Limb (tissue), 2 donors: ENCODE measurements at regions not wholly inside any gene's neighbourhood (a gene's known extent, or its start where the extent isn't known, plus 50 kb on each side); places are given as distances from the start of the nearest gene placed in this dataset.
"Not testable (repeated sequence)": the region's sequence is repeated elsewhere in the genome, so short reads cannot be mapped to it uniquely, and the experiment has no call there.

ENCODE experiments used
- DNase-seq, 2 donors: peaks; one replicate each; pipeline ENCODE4 v3.0.0-alpha.2; 2016; ENCODE audit errors: extremely low spot score in 2 of 2

DNA sequence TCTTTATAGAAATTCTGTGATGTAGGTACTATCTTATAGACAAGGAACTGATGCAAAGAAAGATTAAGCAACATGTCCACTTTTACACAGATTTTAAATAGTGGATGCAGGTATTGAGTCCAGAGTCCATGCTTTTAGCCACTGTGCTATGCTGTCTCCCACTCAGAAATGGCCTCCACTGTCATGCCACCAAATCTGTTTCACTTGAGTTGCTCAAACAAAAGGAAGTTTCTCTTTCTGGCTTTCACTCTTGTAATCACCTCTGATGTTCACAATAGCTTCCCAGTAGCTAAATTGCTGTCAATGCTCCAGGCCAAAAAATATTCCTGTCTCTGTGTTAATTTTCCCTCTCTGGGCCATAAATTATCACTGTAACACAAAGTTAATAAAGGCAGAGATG is 77.0 kb upstream of the RASA1 start:
- DNase-seq: no peak

DNA sequence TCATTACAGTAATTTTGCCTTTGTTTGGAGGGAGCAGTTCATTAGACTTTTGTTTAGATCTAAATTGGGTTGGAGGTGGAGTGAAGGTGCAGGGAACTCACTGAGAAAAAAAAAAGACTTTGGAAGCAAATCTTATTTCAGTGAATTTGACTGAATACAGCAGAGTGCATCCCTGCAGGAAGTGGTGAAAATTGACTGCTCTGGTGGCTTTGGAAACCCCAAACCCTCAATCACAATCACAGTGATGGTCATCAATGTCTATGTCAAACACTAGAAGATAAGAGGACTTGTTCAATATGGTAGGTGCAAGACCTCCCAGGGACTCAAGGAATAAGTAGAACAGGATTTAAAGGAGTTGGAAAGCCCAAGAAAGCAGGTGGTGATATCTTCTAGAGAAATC is 76.0 kb upstream of the RASA1 start:
- DNase-seq: no peak

DNA sequence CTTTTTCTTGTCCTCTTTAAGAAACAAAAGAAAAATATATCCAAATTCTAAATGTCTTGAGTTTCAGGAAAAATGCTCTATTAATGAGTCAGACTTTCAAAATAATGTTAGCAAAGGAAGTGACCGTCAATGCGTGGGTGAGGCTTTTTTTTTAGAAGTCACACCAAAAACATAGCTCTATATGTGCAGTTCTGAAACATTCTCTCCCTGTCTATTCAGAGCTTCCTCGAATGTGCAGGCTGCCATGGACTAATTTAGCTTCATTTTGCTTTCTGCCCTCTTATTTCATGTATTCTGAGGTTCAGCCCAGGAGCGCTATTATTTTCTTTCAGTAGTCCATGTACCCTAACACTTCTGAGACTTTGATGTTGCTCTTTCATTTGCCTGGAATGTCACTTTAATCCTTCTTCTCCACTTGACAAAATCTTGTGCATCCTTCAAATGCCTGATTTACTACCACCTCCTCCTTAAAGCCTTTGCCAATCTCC is 72.5 kb upstream of the RASA1 start:
- DNase-seq: no peak

DNA sequence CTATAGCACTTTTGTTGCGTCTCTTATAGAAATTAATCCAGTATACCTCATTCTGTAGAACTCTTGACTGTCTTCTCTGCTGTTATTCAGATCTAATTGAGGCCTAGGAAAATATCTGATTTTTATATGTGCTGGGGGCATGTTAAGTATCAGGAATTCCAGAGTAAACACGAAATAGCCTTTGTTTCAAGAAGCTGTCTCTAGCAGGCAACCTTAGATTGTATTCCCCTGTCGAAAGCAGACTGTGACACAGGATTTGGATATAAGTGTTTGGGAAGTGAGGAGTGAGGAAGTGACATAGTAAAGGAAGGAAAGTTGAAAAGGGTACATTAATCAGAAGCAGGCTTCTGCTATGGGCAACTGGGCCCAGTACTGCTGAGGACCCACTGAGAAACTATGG is 72.1 kb upstream of the RASA1 start:
- DNase-seq: no peak

DNA sequence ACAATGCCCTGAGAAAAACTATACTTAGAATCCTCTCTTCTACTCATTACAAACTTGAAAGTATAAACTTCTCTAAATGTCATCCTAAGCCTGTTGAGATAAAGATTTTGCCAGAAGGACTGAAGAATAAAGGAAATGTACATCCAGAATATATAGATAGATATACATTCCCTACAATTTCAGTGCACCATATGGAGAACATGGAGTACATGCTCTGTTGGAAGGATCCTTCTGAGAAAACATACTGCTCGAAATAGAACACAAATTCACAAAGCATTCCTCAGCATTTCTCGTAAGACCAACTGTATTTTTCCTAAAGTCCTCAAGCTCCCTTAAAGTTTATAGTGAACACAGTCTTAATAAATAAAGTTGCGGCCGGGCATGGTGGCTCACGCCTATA is 69.7 kb upstream of the RASA1 start:
- no peak for DNase-seq

DNA sequence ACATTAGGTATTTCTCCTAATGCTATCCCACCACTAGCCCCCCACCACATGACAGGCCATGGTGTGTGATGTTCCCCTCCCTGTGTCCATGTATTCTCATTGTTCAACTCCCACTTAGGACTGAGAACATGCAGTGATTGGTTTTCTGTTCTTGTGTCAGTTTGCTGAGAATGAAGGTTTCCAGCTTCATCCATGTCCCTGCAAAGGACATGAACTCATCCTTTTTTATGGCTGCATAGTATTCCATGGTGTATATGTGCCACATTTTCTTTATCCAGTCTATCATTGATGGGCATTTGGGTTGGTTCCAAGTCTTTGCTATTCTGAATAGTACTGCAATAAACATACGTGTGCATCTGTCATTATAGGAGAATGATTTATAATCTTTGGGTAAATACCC is 68.4 kb upstream of the RASA1 start:
- not testable (repeated sequence) for DNase-seq

DNA sequence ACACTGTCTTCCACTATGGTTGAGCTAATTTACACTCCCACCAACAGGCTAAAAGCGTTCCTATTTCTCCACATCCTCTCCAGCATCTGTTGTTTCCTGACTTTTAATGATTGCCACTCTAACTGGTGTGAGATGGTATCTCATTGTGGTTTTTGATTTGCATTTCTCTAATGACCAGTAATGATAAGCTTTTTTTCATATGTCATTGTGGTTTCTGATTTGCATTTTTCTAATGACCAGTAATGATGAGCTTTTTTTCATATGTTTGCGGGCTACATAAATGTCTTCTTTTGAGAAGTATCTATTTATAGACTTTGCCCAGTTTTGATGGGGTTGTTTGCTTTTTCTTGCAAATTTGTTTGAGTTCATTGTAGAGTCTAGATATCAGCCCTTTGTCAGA is 68.0 kb upstream of the RASA1 start:
- not testable (repeated sequence) for DNase-seq

DNA sequence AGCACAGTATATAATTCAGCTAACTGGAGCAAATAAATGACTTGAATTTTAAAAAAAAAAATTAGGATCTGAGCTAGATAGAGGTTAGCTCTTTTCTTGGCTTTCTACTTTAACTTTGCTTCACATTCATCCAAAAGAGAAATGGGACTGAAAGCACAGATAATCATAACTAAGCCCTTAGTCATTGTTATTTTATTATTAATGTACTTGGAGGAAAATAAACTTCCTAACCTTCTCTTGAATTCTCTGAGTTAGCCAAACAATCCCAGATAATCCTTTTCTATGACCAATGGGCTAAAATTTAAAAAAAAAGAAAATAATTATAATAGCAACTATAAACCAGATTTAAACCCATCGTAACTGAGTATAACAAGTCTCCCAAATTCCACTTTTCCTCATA is 57.6 kb upstream of the RASA1 start:
- no peak for DNase-seq

DNA sequence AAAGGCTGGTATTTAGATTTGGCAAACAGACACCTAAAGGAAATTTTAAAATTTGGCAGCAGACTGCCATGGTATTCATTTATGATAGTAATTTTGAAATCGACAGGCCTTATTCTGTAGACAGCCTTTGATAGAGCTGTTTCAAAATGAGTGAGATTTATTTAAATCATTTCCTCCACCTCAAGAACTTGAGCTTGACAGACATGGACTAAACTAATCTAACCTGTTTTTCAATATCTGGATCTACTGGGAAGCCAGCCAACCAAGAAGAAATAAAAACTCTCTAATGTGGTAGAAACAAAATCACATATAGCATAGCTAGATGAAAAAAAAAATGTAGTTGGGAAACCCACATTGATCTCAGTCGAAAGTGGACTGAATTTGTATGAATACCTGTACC is 56.9 kb upstream of the RASA1 start:
- no peak for DNase-seq

DNA sequence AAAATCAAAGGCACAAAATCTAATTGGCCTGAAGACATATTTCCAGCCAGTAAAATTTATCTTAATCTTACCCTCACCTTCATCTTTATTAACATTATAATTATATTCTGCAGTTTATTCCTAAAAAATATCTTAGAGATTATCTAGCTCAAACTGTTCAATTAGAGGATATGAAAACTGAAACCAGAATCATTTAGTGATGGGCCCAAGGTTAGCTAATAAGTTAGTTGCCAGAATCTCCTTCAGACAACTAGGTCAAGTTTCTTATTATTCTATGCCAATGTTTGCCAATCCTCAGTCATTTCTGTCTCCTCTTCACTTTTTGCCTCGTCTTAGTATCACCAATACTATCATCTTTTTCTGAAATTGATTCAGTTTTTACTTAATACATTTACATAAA is 56.0 kb upstream of the RASA1 start:
- DNase-seq: no peak

DNA sequence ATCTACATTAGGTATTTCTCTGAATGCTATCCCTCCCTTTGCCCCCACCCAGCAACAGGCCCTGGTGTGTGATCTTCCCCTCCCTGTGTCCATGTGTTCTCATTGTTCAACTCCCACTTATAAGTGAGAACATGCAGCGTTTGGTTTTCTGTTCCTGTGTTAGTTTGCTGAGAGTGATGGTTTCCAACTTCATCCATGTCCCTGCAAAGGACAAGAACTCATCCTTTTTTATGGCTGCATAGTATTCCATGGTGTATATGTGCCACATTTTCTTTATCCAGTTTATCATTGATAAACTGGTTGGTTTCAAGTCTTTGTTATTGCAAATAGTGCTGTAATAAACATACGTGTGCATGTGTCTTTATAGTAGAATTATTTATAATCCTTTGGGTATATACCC is 55.5 kb upstream of the RASA1 start:
- not testable (repeated sequence) for DNase-seq

DNA sequence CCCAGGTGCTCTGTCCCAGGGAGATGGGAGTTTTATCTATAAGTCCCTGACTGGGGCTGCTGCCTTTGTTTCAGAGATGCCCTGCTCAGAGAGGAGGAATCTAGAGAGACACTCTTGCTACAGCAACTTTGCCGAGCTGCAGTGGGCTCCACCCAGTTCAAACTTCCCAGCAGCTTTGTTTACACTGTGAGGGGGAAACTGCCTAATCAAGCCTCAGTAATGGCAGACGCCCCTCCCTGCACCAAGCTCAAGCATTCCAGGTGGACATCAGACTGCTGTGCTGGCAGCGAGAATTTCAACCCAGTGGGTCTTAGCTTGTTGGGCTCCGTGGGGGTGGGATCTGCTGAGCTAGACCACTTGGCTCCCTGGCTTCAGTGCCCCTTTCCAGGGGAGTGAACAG is 50.2 kb upstream of the RASA1 start:
- DNase-seq: not testable (repeated sequence)
